ENCODE measurements at regions not wholly inside any gene's neighbourhood (a gene's known extent, or its start where the extent isn't known, plus 50 kb on each side); places are given as distances from the start of the nearest gene placed in this dataset.
"Not testable (repeated sequence)": the region's sequence is repeated elsewhere in the genome, so short reads cannot be mapped to it uniquely, and the experiment has no call there.

DNA sequence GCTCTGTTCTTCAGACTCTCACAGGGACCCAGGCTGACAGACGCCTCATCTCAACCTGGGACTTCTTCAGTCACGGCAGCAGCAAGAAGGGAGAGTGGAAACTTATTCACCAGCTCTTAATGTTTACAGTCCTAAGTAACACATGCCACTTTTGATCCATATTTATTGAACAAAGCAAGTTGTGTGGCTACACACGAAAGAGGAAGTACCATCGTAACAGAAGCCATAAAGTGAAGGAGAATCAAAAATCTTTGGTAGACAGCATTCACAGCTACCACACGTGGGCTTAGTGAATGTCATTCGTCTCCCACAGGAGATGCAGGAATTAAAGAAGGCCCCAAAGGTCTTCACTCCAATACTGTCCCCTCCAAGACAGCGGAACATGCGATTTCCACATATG is 582.6 kb downstream of the CETN3 start:
- no peak for DNase-seq

DNA sequence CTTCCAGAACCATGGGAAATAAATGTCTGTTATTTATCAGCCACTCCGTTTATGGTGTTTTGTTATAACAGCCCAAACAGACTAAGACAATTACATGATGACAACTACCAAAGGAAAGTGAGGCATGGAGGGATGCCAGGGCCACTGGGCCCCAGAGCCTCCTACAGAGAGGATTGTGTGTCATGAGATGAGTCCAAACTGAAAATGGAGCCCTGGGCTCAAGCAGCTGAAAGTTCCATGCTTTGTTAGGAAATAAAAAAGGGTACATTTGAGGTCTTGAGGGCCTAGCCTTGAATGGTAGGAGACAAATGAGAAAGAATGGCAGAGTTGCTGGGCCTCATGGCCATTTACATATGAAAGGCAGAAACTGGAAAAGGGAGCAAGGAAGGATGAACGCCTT is 586.5 kb downstream of the CETN3 start:
- DNase-seq: no peak

GRCh38 chr5:89817841-89818240 is 591.7 kb downstream of the CETN3 start:
- DNase-seq: no peak

- no peak for DNase-seq
These were observed 593.5 kb downstream of the CETN3 start for GRCh38 chr5:89816038-89816437.

- not testable (repeated sequence) for DNase-seq
These were observed 608.8 kb downstream of the CETN3 start for GRCh38 chr5:89800735-89801134.

- DNase-seq: not testable (repeated sequence)
These were observed 615.1 kb downstream of the CETN3 start for GRCh38 chr5:89794504-89794903.

- DNase-seq: not testable (repeated sequence)
These were observed 629.8 kb downstream of the CETN3 start for GRCh38 chr5:89779734-89780133.

GRCh38 chr5:89777758-89778157 is 631.8 kb downstream of the CETN3 start:
- no peak for DNase-seq

DNA sequence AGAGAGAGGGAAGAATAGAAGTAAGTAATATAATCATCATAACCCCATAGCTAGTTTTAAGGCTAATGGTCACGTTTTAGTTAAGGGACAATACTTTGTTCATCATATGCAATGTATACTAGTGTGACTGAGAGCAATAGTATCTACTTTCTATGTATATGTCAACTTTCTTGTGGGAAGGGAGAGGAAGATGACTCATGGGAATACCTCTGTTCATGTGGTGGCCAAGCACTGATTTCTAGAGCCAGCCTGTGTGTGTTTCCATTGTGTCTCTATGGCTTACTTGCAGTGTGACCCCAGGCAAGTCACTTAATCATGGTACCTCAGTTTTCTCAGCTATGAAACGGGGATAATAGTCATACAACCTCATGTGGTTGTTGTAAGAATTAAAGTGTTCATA is 639.6 kb downstream of the CETN3 start:
- DNase-seq: no peak

- no peak for DNase-seq
These were observed 649.8 kb downstream of the CETN3 start for GRCh38 chr5:89759802-89760201.

DNA sequence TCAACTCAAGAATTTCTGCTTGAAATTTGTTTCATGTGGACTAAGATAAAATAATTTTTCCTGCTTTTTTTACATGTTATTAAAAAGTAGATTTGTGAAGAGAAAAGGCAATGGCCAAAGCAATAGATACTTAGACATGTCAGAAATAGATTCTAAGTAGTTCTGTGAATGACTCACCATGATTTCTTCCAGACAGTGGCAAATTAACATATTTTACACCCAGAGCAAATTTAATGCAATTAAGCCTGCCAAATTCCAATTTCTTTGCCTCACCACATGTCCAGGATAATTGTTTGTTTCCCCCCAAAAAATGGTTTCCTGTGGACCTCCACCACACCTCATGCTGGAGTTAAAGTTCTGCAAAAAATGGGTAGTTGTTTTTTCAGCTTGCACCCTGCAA is 651.4 kb downstream of the CETN3 start:
- DNase-seq: no peak

- DNase-seq: no peak
These were observed 652.6 kb downstream of the CETN3 start for GRCh38 chr5:89756955-89757354.

DNA sequence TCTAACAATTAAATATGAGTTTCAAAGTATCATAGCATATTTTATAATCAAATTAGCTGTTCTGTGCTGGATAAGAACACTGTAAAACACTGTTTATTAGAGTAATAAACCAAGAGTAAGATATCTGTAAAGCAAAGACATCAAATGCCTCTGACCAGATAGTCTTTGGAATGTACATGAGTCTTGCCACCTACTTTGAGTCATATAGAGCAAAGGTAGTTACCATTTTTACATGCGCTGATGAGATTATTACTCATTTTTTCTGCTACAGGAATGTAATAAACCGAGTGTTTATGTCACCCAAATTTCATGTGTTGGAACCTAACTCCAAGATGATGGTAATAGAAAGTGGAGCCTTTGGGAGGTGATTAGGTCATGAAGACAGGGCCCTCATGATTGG is 654.5 kb downstream of the CETN3 start:
- no peak for DNase-seq

DNA sequence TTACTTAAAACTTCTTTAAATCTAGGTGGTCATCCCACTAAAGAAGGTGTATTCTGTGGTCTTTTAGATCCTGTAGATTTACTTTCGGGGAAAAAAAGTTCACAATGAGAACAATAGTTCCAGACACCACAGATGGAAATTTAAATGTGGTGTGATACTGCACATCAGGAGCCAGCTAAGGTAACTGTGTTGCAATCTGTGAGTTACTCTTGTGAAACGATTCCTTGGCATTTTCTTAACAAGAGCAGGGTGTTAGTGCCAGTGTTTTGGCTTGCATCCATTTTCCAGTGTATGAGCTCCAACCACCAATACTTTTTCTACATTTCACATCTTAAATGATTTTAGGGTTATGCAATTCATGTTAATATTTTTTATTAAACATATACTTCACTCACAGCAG is 674.5 kb downstream of the CETN3 start:
- DNase-seq: no peak

DNA sequence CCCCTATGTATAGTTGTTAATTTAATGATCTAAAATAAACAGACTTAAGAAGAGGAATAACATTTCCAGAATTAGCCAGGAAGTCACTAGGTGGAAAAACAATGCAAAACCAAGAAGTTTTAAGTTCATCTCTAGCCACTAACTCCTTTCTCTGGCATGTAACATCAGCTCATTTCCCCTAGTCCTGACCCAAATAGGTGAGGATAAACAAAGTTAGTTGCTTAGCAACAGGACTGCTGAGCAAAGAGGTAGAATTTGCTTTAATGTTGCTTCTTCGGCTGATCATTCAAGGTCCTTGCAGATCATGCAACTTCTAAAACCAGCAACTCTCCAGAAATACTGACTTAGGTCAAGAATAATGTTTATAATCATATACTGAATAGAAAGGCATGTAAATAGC is 675.8 kb downstream of the CETN3 start:
- no peak for DNase-seq

DNA sequence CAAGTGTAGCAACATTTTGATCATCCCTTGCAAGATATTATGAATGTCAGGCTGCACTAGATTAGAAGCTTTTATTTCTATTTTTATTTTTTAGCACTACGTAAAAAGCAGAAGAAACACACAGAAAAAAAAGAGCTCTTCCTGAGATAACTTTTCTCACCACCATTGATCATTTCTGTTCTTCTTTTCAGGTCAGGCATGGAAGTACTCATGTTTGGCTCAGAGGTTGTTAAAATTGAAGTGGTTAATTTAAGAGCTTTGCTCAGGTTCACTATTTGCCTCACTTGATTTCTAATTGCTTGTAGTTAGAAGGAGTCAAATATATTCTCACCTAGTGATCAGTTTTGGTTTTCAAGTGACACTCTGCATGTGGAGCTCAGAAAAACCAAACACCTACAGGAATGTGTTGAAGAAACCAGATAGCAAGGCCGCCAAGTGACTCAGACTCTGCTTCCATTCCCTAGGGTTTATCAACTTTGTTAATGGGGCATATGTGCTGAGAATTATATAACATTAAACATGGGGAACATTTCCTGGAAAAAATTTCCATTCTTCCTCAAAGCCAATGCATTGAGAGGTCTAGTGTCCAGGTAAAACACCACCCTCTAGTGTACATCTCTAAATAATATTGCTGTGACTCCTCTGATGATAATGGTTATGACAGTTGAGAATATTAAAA is 679.8 kb downstream of the CETN3 start:
- no peak for DNase-seq

DNA sequence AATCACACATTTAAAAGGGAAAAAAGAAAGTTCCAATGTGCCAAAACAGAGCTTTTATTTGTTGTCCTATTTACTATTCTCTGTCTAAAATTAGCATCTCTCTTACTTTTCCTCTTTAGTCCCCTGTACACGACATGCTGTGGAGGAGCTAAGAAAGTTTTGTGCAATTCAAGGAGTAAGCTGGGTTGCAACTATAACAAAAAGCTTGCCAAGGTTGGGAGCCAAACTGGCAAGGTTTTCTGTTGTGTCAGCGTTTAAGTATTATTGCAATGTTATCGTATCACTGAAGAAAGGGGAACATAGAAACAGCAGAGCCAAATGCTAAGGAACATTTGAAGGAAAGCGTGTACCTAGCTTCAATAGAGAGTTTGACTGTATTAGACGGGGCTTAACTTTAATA is 680.8 kb downstream of the CETN3 start:
- DNase-seq: no peak

- no peak for DNase-seq
These were observed 681.4 kb downstream of the CETN3 start for GRCh38 chr5:89728134-89728533.

DNA sequence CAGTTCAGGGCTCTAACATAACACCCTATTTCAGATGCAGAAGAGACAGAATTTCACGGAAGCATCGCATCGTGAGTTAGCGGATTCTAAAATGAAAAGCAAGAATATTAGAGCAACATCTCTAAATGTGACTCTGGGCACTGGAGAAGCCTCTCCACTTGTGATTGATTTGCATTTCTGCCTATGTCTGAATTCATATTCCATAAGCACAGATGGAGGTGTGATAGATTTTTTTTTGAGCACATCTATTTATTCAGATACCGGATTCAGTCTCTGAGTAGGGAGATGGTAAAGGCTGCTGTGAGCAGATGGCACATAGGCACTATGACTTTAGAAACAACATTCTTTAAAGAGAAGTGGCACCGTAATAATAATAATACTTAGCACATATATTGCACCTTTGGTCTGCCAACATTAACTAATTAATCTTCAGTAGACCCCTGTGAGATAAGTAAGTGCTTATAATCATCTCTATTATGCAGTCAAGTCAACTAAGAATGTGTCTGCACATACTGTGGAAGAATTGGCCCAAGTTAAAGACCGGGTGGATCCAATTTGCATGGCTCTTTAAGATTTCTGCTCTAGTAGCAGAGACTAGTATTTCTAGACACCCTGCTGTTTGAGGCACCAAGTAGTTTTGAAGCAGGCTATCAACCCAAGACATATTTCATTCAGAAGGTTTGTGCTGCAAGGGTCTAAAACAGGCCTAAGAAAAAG is 685.0 kb downstream of the CETN3 start:
- DNase-seq: no peak

DNA sequence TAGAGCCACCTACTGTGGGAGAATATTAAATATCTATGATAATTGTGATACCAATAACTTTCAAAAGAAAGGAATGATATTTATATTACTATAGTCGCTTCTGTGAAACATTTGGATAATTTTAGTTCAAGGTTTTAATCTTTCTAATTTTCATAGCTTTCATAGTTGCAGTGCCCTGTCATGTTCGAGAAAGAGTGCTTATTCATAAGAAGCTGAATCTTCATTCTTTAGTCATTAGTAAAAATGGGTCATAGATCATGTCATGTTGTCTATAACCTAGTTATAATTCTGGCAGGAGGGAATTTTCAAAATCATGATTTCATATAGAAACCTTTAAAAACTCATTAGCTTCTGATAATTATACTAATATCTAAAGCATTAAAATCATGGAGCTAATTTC is 685.6 kb downstream of the CETN3 start:
- DNase-seq: no peak

DNA sequence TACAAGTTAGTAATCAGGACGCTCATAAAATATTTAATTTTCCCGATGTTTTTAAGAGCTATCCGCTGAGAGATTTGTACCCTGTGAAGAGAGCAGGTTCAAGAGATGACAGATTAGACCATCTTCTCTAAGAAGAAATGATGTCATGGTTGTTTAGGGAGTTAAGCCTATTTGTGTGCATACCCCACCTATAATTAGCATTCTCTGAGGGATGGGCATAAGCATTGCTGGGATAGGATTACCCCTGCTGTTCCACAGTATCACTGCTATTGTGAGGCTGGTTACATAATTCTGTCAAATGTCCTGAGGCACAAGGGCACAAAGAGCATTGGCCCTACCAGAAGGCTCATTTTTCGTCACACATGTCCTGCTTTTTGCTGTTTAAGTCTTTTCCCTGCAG is 687.0 kb downstream of the CETN3 start:
- no peak for DNase-seq

DNA sequence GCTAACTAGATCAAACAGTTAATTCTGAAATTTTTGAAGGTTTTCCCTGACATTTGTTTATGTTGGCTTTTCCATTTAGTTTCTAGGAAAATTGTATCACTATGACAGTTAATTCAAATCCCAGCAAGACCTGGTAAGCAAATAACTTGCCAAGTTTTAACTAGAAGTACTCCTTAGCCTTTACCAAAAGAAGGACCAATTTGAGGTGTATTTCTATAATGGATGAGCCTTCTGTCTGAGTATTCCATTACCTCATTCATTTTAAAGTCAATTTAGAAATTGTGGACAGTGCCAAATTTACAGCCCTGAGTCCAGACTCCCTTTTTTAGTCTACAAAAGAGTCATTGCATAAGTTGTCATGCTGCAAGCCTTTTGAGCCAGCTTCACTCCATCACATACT is 687.6 kb downstream of the CETN3 start:
- no peak for DNase-seq

DNA sequence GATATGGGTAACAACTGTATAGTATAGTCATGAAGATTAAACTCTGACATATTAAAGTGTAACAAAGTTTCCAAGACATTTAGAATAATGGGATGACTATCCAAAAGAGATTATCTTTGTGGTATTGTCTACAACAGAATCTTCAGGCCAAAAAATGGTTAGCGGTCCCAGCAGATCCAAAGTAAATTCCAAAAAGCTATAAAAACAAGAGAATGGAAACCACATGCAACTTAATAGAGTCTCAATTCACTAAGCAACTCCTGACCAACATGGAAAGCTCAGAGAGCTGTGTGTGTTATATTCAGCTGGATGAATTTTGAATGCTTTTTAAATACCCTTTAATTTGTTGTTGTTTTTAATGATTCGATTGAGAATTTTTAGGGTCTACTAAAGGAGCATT is 688.2 kb downstream of the CETN3 start:
- no peak for DNase-seq

GRCh38 chr5:89712134-89712700 is 697.3 kb downstream of the CETN3 start:
- no peak for DNase-seq
